ENCODE measurements at regions not wholly inside any gene's neighbourhood (a gene's known extent, or its start where the extent isn't known, plus 50 kb on each side); places are given as distances from the start of the nearest gene placed in this dataset.

DNA sequence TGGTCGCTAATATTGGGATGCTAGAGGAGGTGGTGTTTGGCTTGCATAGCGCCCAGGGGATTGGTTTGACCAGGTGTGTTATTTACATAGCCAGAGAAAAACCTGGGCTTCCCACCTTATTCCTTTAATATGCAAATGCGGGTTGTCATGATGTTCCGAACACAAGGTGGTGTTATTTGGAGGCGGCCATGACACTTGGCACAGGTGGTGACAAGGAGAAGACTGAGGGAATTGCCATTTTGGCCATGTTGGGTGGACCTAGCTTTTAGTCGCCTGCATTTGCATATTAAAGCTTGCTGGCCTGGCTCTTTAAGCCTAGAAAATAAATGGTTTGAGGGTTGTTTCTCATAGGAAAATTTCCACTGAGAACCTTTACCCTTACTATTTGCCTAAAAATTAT lies 490.5 kb downstream of the SIPA1L2 start:
- H3K4me1 ChIP-seq (ENCODE audit: insufficient read depth, insufficient read length) = peaks cover 3% of the 10 kb centered on the region
- no peaks in the 10 kb centered on the region for H3K27me3 ChIP-seq (ENCODE audit: insufficient read depth, insufficient read length)
- TF ChIP-seq ZNF274 (IDR thresholded peaks at IDR 0.05; ENCODE audit: low read depth, low read length) = no peak
- no peak for TF ChIP-seq SUZ12 (IDR thresholded peaks at IDR 0.05; ENCODE audit: extremely low read depth, insufficient read depth, insufficient read length)
- TF ChIP-seq YY1 (IDR thresholded peaks at IDR 0.05; ENCODE audit: insufficient read depth, insufficient read length) = no peak
- no peak for DNase-seq (ENCODE audit: low read depth, low spot score)
- H3K36me3 ChIP-seq (ENCODE audit: insufficient read depth, insufficient read length, low read length) = no peaks in the 10 kb centered on the region
- no peak overlapping the region for H3K4me3 ChIP-seq (ENCODE audit: insufficient read length, low read depth)
- H3K9me3 ChIP-seq (ENCODE audit: insufficient read depth, low read length) = peaks cover 39% of the 10 kb centered on the region
- no peak overlapping the region for H3K9ac ChIP-seq (ENCODE audit: insufficient read length, low read depth)

DNA sequence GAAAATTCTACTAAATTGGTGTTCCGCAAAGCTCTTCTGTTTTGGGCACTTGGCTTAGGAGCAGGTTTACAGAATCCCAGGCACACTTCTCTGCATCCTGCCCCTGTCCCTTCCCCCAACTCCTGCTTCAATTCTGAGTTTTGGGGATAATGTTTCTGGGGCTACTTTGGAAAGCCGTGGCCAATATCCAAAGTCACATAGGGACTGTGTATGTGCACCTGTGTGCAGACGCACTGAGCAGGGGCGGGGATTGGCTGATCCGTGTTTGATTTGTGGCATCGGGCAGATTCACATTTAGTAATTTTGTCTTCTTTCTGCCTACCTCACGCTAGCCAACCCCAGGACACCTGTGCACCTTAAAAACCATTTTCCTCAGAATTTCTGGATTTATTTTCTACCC lies 491.9 kb downstream of the SIPA1L2 start:
- Histone ChIP-seq H3K4me3 (ENCODE audit: insufficient read length, low read depth) (no peak overlapping the region), H3K36me3 (ENCODE audit: insufficient read depth, insufficient read length, low read length) (no peaks in the 10 kb centered on the region), H3K9me3 (ENCODE audit: insufficient read depth, low read length) (peaks cover 46% of the 10 kb centered on the region), H3K4me1 (ENCODE audit: insufficient read depth, insufficient read length) (peaks cover 3% of the 10 kb centered on the region), H3K27me3 (ENCODE audit: insufficient read depth, insufficient read length) (no peaks in the 10 kb centered on the region), H3K9ac (ENCODE audit: insufficient read length, low read depth) (no peak overlapping the region)
- DNase-seq (ENCODE audit: low read depth, low spot score) = no peak
- TF ChIP-seq SUZ12 (IDR thresholded peaks at IDR 0.05; ENCODE audit: extremely low read depth, insufficient read depth, insufficient read length) (no peak), ZNF274 (IDR thresholded peaks at IDR 0.05; ENCODE audit: low read depth, low read length) (no peak), YY1 (IDR thresholded peaks at IDR 0.05; ENCODE audit: insufficient read depth, insufficient read length) (no peak)

DNA sequence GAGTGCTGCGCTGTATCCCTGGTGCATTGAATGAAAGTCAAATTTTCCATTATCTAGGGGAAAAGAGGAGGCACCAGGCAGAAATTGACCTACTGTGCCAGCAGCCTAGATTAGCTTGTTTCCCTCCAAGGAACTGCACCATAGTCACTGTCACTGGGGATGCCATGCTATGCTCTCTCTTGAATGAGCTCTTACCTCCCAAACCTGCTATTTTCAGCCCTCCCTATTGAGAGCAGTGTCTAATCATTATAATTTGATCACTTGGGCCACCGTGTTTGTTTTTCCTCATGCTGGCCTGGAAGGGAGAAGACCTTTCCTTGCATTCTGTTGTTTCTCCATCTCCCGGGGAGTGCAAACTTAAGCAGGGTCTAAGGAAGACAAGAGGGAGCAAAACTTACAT lies 492.9 kb downstream of the SIPA1L2 start:
- Histone ChIP-seq H3K9ac (ENCODE audit: insufficient read length, low read depth) (no peak overlapping the region), H3K4me1 (ENCODE audit: insufficient read depth, insufficient read length) (peaks cover 3% of the 10 kb centered on the region), H3K36me3 (ENCODE audit: insufficient read depth, insufficient read length, low read length) (no peaks in the 10 kb centered on the region), H3K9me3 (ENCODE audit: insufficient read depth, low read length) (peaks cover 47% of the 10 kb centered on the region), H3K27me3 (ENCODE audit: insufficient read depth, insufficient read length) (no peaks in the 10 kb centered on the region), H3K4me3 (ENCODE audit: insufficient read length, low read depth) (no peak overlapping the region)
- TF ChIP-seq YY1 (IDR thresholded peaks at IDR 0.05; ENCODE audit: insufficient read depth, insufficient read length) (no peak), ZNF274 (IDR thresholded peaks at IDR 0.05; ENCODE audit: low read depth, low read length) (no peak), SUZ12 (IDR thresholded peaks at IDR 0.05; ENCODE audit: extremely low read depth, insufficient read depth, insufficient read length) (no peak)
- DNase-seq (ENCODE audit: low read depth, low spot score) = no peak

DNA sequence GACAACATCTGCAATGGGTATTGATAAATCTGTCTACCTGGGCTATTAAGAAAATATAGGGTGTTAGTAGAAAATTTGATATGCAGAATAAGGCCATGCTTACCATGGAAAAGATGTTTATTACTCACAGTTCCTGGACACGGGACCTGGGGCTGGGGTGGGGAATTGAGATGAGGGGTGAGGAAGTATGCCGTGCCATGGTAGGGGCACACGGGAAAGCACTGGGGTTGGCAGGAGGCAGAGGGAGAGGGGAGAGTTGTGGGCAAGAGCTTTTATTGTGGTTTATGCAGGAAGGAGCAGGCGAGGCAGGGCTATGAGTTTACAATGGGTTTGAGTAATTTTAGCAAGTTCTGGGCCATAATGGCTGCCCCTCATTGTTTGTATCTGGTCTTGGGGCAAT lies 493.8 kb downstream of the SIPA1L2 start:
- TF ChIP-seq ZNF274 (IDR thresholded peaks at IDR 0.05; ENCODE audit: low read depth, low read length) (no peak), YY1 (IDR thresholded peaks at IDR 0.05; ENCODE audit: insufficient read depth, insufficient read length) (no peak), SUZ12 (IDR thresholded peaks at IDR 0.05; ENCODE audit: extremely low read depth, insufficient read depth, insufficient read length) (no peak)
- Histone ChIP-seq H3K4me3 (ENCODE audit: insufficient read length, low read depth) (no peak overlapping the region), H3K27me3 (ENCODE audit: insufficient read depth, insufficient read length) (no peaks in the 10 kb centered on the region), H3K36me3 (ENCODE audit: insufficient read depth, insufficient read length, low read length) (no peaks in the 10 kb centered on the region), H3K9me3 (ENCODE audit: insufficient read depth, low read length) (peaks cover 51% of the 10 kb centered on the region), H3K9ac (ENCODE audit: insufficient read length, low read depth) (no peak overlapping the region), H3K4me1 (ENCODE audit: insufficient read depth, insufficient read length) (peaks cover 3% of the 10 kb centered on the region)
- DNase-seq (ENCODE audit: low read depth, low spot score) = no peak

DNA sequence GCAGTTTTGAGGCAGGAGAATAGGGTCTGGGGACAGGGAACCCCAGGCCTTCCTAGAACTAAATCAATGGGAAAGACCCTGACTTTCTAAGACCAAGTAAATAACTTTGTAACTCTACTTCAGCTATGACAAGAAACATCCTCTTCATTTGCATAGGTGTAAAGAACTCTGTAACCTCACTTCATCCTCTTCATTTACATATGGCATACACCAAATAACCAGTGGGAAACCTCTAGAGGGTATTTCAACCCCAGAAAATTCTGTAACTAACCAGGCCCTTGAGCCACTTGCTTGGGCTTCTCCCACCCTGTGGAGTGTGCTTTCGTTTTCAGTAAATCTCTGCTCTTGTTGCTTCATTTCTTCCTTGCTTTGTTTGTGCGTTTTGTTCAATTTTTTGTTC lies 495.6 kb downstream of the SIPA1L2 start:
- TF ChIP-seq ZNF274 (IDR thresholded peaks at IDR 0.05; ENCODE audit: low read depth, low read length) (no peak), SUZ12 (IDR thresholded peaks at IDR 0.05; ENCODE audit: extremely low read depth, insufficient read depth, insufficient read length) (no peak), YY1 (IDR thresholded peaks at IDR 0.05; ENCODE audit: insufficient read depth, insufficient read length) (no peak)
- Histone ChIP-seq H3K4me3 (ENCODE audit: insufficient read length, low read depth) (no peak overlapping the region), H3K36me3 (ENCODE audit: insufficient read depth, insufficient read length, low read length) (no peaks in the 10 kb centered on the region), H3K9ac (ENCODE audit: insufficient read length, low read depth) (no peak overlapping the region), H3K9me3 (ENCODE audit: insufficient read depth, low read length) (peaks cover 51% of the 10 kb centered on the region), H3K27me3 (ENCODE audit: insufficient read depth, insufficient read length) (no peaks in the 10 kb centered on the region), H3K4me1 (ENCODE audit: insufficient read depth, insufficient read length) (peaks cover 2% of the 10 kb centered on the region)
- no peak for DNase-seq (ENCODE audit: low read depth, low spot score)

DNA sequence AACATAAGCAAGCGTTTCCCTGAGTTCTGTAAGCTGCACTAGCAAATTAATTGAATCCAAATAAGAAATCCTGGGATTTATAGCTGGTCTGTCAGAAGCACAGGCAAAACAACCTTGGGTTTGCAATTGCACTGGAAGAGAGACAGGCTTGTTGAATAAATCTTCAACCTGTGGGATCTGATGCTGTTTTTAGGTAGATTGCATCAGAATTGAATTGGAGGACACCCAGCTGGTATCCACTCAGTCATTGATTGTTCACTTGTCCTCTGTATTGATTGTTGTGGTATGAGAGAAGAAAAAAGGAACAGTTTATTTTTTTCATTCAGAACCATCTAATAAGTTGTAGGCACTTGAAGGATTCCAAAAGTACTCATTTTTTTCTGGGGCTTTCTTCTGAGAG lies 497.4 kb downstream of the SIPA1L2 start:
- peaks cover 64% of the 10 kb centered on the region for H3K9me3 ChIP-seq (ENCODE audit: insufficient read depth, low read length)
- no peaks in the 10 kb centered on the region for H3K36me3 ChIP-seq (ENCODE audit: insufficient read depth, insufficient read length, low read length)
- DNase-seq (ENCODE audit: low read depth, low spot score) = no peak
- H3K4me3 ChIP-seq (ENCODE audit: insufficient read length, low read depth) = no peak overlapping the region
- TF ChIP-seq SUZ12 (IDR thresholded peaks at IDR 0.05; ENCODE audit: extremely low read depth, insufficient read depth, insufficient read length) (no peak), YY1 (IDR thresholded peaks at IDR 0.05; ENCODE audit: insufficient read depth, insufficient read length) (no peak), ZNF274 (IDR thresholded peaks at IDR 0.05; ENCODE audit: low read depth, low read length) (no peak)
- no peaks in the 10 kb centered on the region for H3K27me3 ChIP-seq (ENCODE audit: insufficient read depth, insufficient read length)
- no peaks in the 10 kb centered on the region for H3K4me1 ChIP-seq (ENCODE audit: insufficient read depth, insufficient read length)
- no peak overlapping the region for H3K9ac ChIP-seq (ENCODE audit: insufficient read length, low read depth)

DNA sequence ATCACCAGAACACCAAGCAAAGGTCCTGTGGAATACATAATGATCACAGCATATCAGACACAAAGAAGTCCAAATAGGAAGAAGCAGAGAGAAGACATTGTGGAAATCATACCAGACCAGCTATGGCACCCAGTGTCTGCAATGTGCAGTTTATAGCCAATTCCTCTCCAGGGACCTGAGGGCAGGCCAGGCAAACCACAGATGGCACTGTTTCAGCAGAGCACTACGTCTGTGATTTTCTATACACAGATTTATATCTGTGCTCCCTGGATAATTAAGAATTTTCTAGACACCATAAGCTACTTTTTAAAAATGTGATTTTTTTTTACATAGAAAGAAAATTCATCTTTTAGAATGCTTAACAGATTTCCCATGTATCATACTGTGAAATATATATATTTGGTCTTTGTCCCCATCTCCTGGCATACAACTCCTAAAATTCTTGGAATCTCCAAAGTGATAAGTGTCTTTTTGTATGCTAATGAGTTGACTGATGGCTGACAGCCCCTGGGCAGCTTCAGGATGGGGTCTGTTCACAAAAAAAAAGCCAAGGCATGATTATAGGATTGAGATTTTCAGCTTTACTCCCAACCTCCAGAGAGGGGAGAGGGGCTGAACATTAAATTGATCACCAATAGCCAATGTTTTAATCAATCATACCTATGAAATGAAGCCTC lies 498.1 kb downstream of the SIPA1L2 start:
- H3K4me3 ChIP-seq (ENCODE audit: insufficient read length, low read depth) = no peak overlapping the region
- TF ChIP-seq YY1 (IDR thresholded peaks at IDR 0.05; ENCODE audit: insufficient read depth, insufficient read length) = no peak
- no peak for TF ChIP-seq ZNF274 (IDR thresholded peaks at IDR 0.05; ENCODE audit: low read depth, low read length)
- TF ChIP-seq SUZ12 (IDR thresholded peaks at IDR 0.05; ENCODE audit: extremely low read depth, insufficient read depth, insufficient read length) = no peak
- no peaks in the 10 kb centered on the region for H3K27me3 ChIP-seq (ENCODE audit: insufficient read depth, insufficient read length)
- H3K9me3 ChIP-seq (ENCODE audit: insufficient read depth, low read length) = peaks cover 70% of the 10 kb centered on the region
- H3K4me1 ChIP-seq (ENCODE audit: insufficient read depth, insufficient read length) = no peaks in the 10 kb centered on the region
- DNase-seq (ENCODE audit: low read depth, low spot score) = no peak
- no peaks in the 10 kb centered on the region for H3K36me3 ChIP-seq (ENCODE audit: insufficient read depth, insufficient read length, low read length)
- H3K9ac ChIP-seq (ENCODE audit: insufficient read length, low read depth) = no peak overlapping the region
